BE2C (cell line): ENCODE measurements at regions not wholly inside any gene's neighbourhood (a gene's known extent, or its start where the extent isn't known, plus 50 kb on each side); places are given as distances from the start of the nearest gene placed in this dataset.

Source experiments
- DNase-seq: peaks from one replicate; pipeline ENCODE4 v3.0.0-alpha.2; 2020
- H3K27me3 ChIP-seq: fragments of 250-450 bp; sonication (Bioruptor Pico); 2 replicates; pipeline ENCODE4 v1.5.1; 2020; ENCODE audit warnings: mild to moderate bottlenecking
- H3K36me3 ChIP-seq: fragments of 250-450 bp; sonication (Bioruptor Pico); 2 replicates; pipeline ENCODE4 v1.5.1; 2020; ENCODE audit warnings: mild to moderate bottlenecking
- H3K4me1 ChIP-seq: fragments of 250-450 bp; sonication (Bioruptor Pico); 2 replicates; pipeline ENCODE4 v1.5.1; 2020
- H3K4me3 ChIP-seq: 2 replicates; pipeline ENCODE4 v1.5.1; 2011; ENCODE audit warnings: low read depth, low read length
- H3K9me3 ChIP-seq: fragments of 250-450 bp; sonication (Bioruptor Pico); 2 replicates; pipeline ENCODE4 v1.5.1; 2020
- CTCF ChIP-seq: IDR thresholded peaks from 2 replicates; pipeline ENCODE4 v1.5.1; 2012; ENCODE audit warnings: mild to moderate bottlenecking, low read depth, low read length

GRCh38 chr10:89888321-89889070 lies 187.1 kb downstream of the KIF20B start:
- H3K9me3 ChIP-seq, result no peaks in the 10 kb centered on the region
- no peak for TF ChIP-seq CTCF
- H3K4me3 ChIP-seq, result no peak overlapping the region
- H3K4me1 ChIP-seq, result no peaks in the 10 kb centered on the region
- no peaks in the 10 kb centered on the region for H3K27me3 ChIP-seq
- DNase-seq, result no peak
- H3K36me3 ChIP-seq, result no peaks in the 10 kb centered on the region

- H3K27me3 ChIP-seq, result no peaks in the 10 kb centered on the region
- H3K9me3 ChIP-seq, result no peaks in the 10 kb centered on the region
- no peaks in the 10 kb centered on the region for H3K36me3 ChIP-seq
- TF ChIP-seq CTCF, result no peak
- no peak for DNase-seq
- no peaks in the 10 kb centered on the region for H3K4me1 ChIP-seq
- no peak overlapping the region for H3K4me3 ChIP-seq
These were observed 188.2 kb downstream of the KIF20B start for GRCh38 chr10:89889606-89890005.

- Histone ChIP-seq H3K4me3 (no peak overlapping the region), H3K4me1 (no peaks in the 10 kb centered on the region), H3K36me3 (no peaks in the 10 kb centered on the region), H3K9me3 (no peaks in the 10 kb centered on the region), H3K27me3 (no peaks in the 10 kb centered on the region)
- no peak for TF ChIP-seq CTCF
- no peak for DNase-seq
These were observed 189.7 kb downstream of the KIF20B start for GRCh38 chr10:89891006-89891535.

- Histone ChIP-seq H3K4me1 (no peaks in the 10 kb centered on the region), H3K27me3 (no peaks in the 10 kb centered on the region), H3K36me3 (no peaks in the 10 kb centered on the region), H3K9me3 (no peaks in the 10 kb centered on the region), H3K4me3 (no peak overlapping the region)
- TF ChIP-seq CTCF, result no peak
- no peak for DNase-seq
These were observed 192.7 kb downstream of the KIF20B start for GRCh38 chr10:89894051-89894450.

- Histone ChIP-seq H3K36me3 (no peaks in the 10 kb centered on the region), H3K9me3 (no peaks in the 10 kb centered on the region), H3K27me3 (no peaks in the 10 kb centered on the region), H3K4me1 (no peaks in the 10 kb centered on the region), H3K4me3 (no peak overlapping the region)
- no peak for TF ChIP-seq CTCF
- DNase-seq, result no peak
These were observed 199.2 kb downstream of the KIF20B start for GRCh38 chr10:89900554-89900953.

- no peaks in the 10 kb centered on the region for H3K27me3 ChIP-seq
- H3K36me3 ChIP-seq, result no peaks in the 10 kb centered on the region
- no peak overlapping the region for H3K4me3 ChIP-seq
- TF ChIP-seq CTCF, result no peak
- H3K9me3 ChIP-seq, result no peaks in the 10 kb centered on the region
- no peak for DNase-seq
- H3K4me1 ChIP-seq, result no peaks in the 10 kb centered on the region
These were observed 200.5 kb downstream of the KIF20B start for GRCh38 chr10:89901895-89902294.
